WTC11 (cell line): ENCODE measurements at regions not wholly inside any gene's neighbourhood (a gene's known extent, or its start where the extent isn't known, plus 50 kb on each side); places are given as distances from the start of the nearest gene placed in this dataset.

Experiments used
- ATAC-seq: fragments of 200-7000 bp; cut with Tn5 transposase; 2 replicates; pipeline ENCODE4 v1.10.0; 2021; ENCODE audit warnings: mild to moderate bottlenecking, moderate library complexity
- CTCF ChIA-PET: fragments of 300-600 bp; sonication (Branson Sonifier 250); formaldehyde crosslinking; loops from one replicate; lab custom pipeline; 2021; ENCODE audit warnings: antibody characterized with exemption; lab: Charles Lee
- POLR2A ChIA-PET: fragments of 350-600 bp; sonication (Branson Sonifier 250); formaldehyde crosslinking; loops from one replicate; lab custom pipeline; 2021; ENCODE audit warnings: antibody characterized with exemption; lab: Charles Lee
- DNase-seq: peaks from one replicate; pipeline ENCODE4 v3.0.0; 2021; ENCODE audit warnings: low spot score
- H3K27ac Mint-ChIP-seq: 2 replicates; pipeline ENCODE4 v1.8.0; 2021; ENCODE audit warnings: mixed read lengths
- H3K27me3 Mint-ChIP-seq: 2 replicates; pipeline ENCODE4 v1.8.0; 2021; ENCODE audit warnings: low read depth, mild to moderate bottlenecking, moderate library complexity, mixed read lengths
- H3K36me3 Mint-ChIP-seq: 2 replicates; pipeline ENCODE4 v1.8.0; 2021; ENCODE audit warnings: mixed read lengths
- H3K4me1 Mint-ChIP-seq: 2 replicates; pipeline ENCODE4 v1.8.0; 2022; ENCODE audit warnings: mixed read lengths
- H3K4me3 Mint-ChIP-seq: 2 replicates; pipeline ENCODE4 v1.8.0; 2021; ENCODE audit warnings: mild to moderate bottlenecking, moderate library complexity, mixed read lengths
- H3K9me3 Mint-ChIP-seq: 2 replicates; pipeline ENCODE4 v1.8.0; 2021; ENCODE audit warnings: mixed read lengths
- ATF1 ChIP-seq: sonication (generic); formaldehyde crosslinking; IDR thresholded peaks from 2 replicates; pipeline ENCODE4 v1.8.1; 2023; ENCODE audit warnings: mild to moderate bottlenecking, moderate library complexity, missing genetic modification reagents
- FOXP1 ChIP-seq: sonication (generic); formaldehyde crosslinking; IDR thresholded peaks from 2 replicates; pipeline ENCODE4 v1.8.0; 2022; ENCODE audit warnings: missing genetic modification reagents, mild to moderate bottlenecking, moderate library complexity, borderline replicate concordance
- GTF2I ChIP-seq: fragments of 250-450 bp; sonication (Bioruptor Pico); conservative IDR thresholded peaks from 2 replicates; pipeline ENCODE4 v1.4.0; 2021; ENCODE audit warnings: mild to moderate bottlenecking
- PRRX2 ChIP-seq: fragments of 250-450 bp; sonication (Bioruptor Pico); IDR thresholded peaks from 2 replicates; pipeline ENCODE4 v1.8.0; 2021; ENCODE audit warnings: mild to moderate bottlenecking
- SMAD4 ChIP-seq: sonication (generic); formaldehyde crosslinking; IDR thresholded peaks from 2 replicates; pipeline ENCODE4 v1.8.0; 2022; ENCODE audit warnings: mild to moderate bottlenecking, missing genetic modification reagents
- TP53 ChIP-seq: sonication (generic); formaldehyde crosslinking; IDR thresholded peaks from 2 replicates; pipeline ENCODE4 v1.8.1; 2023; ENCODE audit warnings: mild to moderate bottlenecking, missing genetic modification reagents
- ZBTB21 ChIP-seq: sonication (generic); formaldehyde crosslinking; IDR thresholded peaks from 2 replicates; pipeline ENCODE4 v1.8.1; 2023; ENCODE audit warnings: mild to moderate bottlenecking, missing genetic modification reagents, borderline replicate concordance
- ZNF416 ChIP-seq: fragments of 250-450 bp; sonication (Bioruptor Pico); IDR thresholded peaks from 2 replicates; pipeline ENCODE4 v1.9.0; 2021; ENCODE audit warnings: mild to moderate bottlenecking, inconsistent platforms
- ZNF423 ChIP-seq: fragments of 250-450 bp; sonication (Bioruptor Pico); IDR thresholded peaks from 2 replicates; pipeline ENCODE4 v2.1.2; 2022; ENCODE audit warnings: mild to moderate bottlenecking, moderate library complexity
- TF ChIP-seq, protein P1 (sequence below): sonication (generic); formaldehyde crosslinking; IDR thresholded peaks from 2 replicates; pipeline ENCODE4 v1.8.0; 2023; ENCODE audit warnings: mild to moderate bottlenecking, missing genetic modification reagents
- TF ChIP-seq, protein P2 (sequence below): sonication (generic); formaldehyde crosslinking; conservative IDR thresholded peaks from 2 replicates; pipeline ENCODE4 v1.8.1; 2023; ENCODE audit warnings: mild to moderate bottlenecking, low read depth, missing genetic modification reagents, moderate library complexity
- TF ChIP-seq, protein P3 (sequence below): fragments of 250-450 bp; sonication (Bioruptor Pico); IDR thresholded peaks from 2 replicates; pipeline ENCODE4 v1.9.0; 2021; ENCODE audit warnings: moderate library complexity, mild to moderate bottlenecking, inconsistent platforms, borderline replicate concordance
- TF ChIP-seq, protein P4 (sequence below): sonication (generic); formaldehyde crosslinking; IDR thresholded peaks from 2 replicates; pipeline ENCODE4 v1.8.1; 2023; ENCODE audit warnings: mild to moderate bottlenecking, missing genetic modification reagents, moderate library complexity
- TF ChIP-seq, protein P5 (sequence below): fragments of 250-450 bp; sonication (Bioruptor Pico); IDR thresholded peaks from 2 replicates; pipeline ENCODE4 v1.9.0; 2021; ENCODE audit warnings: mild to moderate bottlenecking, borderline replicate concordance
- TF ChIP-seq, protein P6 (sequence below): sonication (generic); formaldehyde crosslinking; IDR thresholded peaks from 2 replicates; pipeline ENCODE4 v1.8.0; 2022; ENCODE audit warnings: mild to moderate bottlenecking, missing genetic modification reagents
- TF ChIP-seq, protein P7 (sequence below): sonication (generic); formaldehyde crosslinking; IDR thresholded peaks from 2 replicates; pipeline ENCODE4 v1.8.1; 2022; ENCODE audit warnings: missing genetic modification reagents, borderline replicate concordance

DNA sequence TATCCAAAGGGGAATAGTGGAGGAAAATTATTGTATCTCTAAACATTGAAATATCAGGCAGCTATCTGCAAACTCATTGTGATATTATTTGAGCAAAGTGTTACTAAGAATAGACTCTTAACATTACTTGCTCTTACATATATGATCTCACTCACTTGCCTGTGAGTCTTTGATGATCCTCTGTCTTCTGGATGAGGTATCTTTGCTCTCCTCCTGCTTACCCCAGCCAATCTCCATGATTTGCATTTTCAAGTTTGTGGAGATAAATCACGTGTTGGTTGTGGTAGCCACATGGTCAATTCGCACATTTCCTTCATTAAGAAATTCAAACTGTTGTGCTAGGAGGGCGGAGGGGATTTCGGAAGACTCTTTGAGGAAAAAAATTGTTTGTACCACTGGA, 169.9 kb upstream of the S100G start (continued):
- TF ChIP-seq, protein P1, sequence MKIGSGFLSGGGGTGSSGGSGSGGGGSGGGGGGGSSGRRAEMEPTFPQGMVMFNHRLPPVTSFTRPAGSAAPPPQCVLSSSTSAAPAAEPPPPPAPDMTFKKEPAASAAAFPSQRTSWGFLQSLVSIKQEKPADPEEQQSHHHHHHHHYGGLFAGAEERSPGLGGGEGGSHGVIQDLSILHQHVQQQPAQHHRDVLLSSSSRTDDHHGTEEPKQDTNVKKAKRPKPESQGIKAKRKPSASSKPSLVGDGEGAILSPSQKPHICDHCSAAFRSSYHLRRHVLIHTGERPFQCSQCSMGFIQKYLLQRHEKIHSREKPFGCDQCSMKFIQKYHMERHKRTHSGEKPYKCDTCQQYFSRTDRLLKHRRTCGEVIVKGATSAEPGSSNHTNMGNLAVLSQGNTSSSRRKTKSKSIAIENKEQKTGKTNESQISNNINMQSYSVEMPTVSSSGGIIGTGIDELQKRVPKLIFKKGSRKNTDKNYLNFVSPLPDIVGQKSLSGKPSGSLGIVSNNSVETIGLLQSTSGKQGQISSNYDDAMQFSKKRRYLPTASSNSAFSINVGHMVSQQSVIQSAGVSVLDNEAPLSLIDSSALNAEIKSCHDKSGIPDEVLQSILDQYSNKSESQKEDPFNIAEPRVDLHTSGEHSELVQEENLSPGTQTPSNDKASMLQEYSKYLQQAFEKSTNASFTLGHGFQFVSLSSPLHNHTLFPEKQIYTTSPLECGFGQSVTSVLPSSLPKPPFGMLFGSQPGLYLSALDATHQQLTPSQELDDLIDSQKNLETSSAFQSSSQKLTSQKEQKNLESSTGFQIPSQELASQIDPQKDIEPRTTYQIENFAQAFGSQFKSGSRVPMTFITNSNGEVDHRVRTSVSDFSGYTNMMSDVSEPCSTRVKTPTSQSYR: no peak

DNA sequence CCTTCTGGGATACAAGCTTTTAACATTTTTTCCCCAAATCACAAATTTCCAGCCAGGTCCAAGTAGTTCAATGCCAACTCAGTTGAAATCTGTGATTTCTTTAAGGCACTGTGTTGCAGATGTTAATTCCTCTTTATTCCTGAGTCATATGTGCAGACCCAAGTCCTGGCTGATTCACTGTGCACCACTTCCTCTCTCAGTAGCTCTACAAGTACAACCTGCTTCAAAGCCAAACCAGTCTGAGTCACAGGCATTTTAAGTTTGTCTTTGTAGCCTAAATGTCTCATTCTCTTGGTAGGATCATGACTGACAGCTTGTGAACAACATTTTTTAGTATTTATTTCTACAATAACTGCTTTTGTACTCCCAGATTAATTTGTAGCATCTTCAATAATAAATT, 165.6 kb upstream of the S100G start:
- no peak overlapping the region for H3K27ac Mint-ChIP-seq
- ChIA-PET POLR2A (no interaction called here), CTCF (interaction anchor here (0.6 kb wide), 1 partner anchor 201 kb away, joined by 4 read pairs; no protein-coding TSS in a partner anchor)
- no peak overlapping the region for H3K4me3 Mint-ChIP-seq
- peaks cover 7% of the 10 kb centered on the region; the same call in 1 of the 2 replicates for H3K36me3 Mint-ChIP-seq
- peaks cover 48% of the 10 kb centered on the region for H3K4me1 Mint-ChIP-seq
- ATAC-seq (no peak), DNase-seq (no peak)
- no peaks in the 10 kb centered on the region for H3K27me3 Mint-ChIP-seq
- peaks cover 18% of the 10 kb centered on the region for H3K9me3 Mint-ChIP-seq
- TF ChIP-seq PRRX2: no peak
- TF ChIP-seq, protein P2, sequence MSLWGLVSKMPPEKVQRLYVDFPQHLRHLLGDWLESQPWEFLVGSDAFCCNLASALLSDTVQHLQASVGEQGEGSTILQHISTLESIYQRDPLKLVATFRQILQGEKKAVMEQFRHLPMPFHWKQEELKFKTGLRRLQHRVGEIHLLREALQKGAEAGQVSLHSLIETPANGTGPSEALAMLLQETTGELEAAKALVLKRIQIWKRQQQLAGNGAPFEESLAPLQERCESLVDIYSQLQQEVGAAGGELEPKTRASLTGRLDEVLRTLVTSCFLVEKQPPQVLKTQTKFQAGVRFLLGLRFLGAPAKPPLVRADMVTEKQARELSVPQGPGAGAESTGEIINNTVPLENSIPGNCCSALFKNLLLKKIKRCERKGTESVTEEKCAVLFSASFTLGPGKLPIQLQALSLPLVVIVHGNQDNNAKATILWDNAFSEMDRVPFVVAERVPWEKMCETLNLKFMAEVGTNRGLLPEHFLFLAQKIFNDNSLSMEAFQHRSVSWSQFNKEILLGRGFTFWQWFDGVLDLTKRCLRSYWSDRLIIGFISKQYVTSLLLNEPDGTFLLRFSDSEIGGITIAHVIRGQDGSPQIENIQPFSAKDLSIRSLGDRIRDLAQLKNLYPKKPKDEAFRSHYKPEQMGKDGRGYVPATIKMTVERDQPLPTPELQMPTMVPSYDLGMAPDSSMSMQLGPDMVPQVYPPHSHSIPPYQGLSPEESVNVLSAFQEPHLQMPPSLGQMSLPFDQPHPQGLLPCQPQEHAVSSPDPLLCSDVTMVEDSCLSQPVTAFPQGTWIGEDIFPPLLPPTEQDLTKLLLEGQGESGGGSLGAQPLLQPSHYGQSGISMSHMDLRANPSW (CRISPR knock-in tag): no peak
- TF ChIP-seq, protein P3, sequence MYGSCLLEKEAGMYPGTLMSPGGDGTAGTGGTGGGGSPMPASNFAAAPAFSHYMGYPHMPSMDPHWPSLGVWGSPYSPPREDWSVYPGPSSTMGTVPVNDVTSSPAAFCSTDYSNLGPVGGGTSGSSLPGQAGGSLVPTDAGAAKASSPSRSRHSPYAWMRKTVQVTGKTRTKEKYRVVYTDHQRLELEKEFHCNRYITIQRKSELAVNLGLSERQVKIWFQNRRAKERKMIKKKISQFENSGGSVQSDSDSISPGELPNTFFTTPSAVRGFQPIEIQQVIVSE (CRISPR knock-in tag): no peak

DNA sequence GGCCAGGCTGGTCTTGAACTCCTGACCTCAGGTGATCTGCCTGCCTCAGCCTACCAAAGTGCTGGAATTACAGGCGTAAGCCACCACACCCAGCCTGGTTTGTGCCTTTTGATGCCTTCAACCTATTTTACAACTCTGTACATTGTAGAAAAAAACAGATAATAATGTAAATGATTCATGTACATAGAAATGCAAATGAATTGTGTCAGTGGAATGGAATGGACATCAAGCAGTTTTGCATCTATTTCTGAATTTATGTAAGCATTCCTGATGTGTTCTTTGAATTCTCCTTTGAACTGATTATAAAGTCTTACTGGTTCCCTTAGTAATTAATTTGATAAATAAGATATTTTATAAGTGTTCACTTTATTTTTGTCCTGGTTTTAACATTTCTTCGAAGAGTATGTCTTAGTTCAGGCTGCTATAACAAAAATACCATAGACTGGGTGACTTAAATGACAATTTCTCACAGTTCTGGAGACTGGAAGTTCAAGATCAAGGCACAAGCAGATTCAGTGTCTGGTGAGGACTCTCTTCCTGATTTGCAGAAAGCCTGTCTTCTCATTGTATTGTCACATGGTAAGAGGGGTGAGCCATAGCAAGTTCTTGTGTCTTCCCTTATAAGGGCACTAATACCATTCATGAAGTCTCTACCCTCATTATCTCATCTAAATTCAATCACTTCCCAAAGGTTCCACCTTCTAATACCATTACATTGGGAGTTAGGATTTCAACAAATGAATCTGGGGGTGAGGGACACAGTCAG, 162.2 kb upstream of the S100G start:
- H3K27ac Mint-ChIP-seq: no peak overlapping the region
- peaks cover 42% of the 10 kb centered on the region for H3K4me1 Mint-ChIP-seq
- TF ChIP-seq ZBTB21 (CRISPR knock-in tag) (no peak), SMAD4 (CRISPR knock-in tag) (no peak), ZNF416 (CRISPR knock-in tag) (no peak), GTF2I (no peak), FOXP1 (CRISPR knock-in tag) (no peak), ATF1 (CRISPR knock-in tag) (no peak), ZNF423 (CRISPR knock-in tag) (no peak), TP53 (CRISPR knock-in tag) (no peak)
- TF ChIP-seq, protein P4, sequence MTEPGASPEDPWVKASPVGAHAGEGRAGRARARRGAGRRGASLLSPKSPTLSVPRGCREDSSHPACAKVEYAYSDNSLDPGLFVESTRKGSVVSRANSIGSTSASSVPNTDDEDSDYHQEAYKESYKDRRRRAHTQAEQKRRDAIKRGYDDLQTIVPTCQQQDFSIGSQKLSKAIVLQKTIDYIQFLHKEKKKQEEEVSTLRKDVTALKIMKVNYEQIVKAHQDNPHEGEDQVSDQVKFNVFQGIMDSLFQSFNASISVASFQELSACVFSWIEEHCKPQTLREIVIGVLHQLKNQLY (CRISPR knock-in tag): no peak
- TF ChIP-seq, protein P5, sequence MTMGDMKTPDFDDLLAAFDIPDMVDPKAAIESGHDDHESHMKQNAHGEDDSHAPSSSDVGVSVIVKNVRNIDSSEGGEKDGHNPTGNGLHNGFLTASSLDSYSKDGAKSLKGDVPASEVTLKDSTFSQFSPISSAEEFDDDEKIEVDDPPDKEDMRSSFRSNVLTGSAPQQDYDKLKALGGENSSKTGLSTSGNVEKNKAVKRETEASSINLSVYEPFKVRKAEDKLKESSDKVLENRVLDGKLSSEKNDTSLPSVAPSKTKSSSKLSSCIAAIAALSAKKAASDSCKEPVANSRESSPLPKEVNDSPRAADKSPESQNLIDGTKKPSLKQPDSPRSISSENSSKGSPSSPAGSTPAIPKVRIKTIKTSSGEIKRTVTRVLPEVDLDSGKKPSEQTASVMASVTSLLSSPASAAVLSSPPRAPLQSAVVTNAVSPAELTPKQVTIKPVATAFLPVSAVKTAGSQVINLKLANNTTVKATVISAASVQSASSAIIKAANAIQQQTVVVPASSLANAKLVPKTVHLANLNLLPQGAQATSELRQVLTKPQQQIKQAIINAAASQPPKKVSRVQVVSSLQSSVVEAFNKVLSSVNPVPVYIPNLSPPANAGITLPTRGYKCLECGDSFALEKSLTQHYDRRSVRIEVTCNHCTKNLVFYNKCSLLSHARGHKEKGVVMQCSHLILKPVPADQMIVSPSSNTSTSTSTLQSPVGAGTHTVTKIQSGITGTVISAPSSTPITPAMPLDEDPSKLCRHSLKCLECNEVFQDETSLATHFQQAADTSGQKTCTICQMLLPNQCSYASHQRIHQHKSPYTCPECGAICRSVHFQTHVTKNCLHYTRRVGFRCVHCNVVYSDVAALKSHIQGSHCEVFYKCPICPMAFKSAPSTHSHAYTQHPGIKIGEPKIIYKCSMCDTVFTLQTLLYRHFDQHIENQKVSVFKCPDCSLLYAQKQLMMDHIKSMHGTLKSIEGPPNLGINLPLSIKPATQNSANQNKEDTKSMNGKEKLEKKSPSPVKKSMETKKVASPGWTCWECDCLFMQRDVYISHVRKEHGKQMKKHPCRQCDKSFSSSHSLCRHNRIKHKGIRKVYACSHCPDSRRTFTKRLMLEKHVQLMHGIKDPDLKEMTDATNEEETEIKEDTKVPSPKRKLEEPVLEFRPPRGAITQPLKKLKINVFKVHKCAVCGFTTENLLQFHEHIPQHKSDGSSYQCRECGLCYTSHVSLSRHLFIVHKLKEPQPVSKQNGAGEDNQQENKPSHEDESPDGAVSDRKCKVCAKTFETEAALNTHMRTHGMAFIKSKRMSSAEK (CRISPR knock-in tag): no peak
- TF ChIP-seq, protein P6, sequence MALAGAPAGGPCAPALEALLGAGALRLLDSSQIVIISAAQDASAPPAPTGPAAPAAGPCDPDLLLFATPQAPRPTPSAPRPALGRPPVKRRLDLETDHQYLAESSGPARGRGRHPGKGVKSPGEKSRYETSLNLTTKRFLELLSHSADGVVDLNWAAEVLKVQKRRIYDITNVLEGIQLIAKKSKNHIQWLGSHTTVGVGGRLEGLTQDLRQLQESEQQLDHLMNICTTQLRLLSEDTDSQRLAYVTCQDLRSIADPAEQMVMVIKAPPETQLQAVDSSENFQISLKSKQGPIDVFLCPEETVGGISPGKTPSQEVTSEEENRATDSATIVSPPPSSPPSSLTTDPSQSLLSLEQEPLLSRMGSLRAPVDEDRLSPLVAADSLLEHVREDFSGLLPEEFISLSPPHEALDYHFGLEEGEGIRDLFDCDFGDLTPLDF (CRISPR knock-in tag): no peak
- TF ChIP-seq, protein P7, sequence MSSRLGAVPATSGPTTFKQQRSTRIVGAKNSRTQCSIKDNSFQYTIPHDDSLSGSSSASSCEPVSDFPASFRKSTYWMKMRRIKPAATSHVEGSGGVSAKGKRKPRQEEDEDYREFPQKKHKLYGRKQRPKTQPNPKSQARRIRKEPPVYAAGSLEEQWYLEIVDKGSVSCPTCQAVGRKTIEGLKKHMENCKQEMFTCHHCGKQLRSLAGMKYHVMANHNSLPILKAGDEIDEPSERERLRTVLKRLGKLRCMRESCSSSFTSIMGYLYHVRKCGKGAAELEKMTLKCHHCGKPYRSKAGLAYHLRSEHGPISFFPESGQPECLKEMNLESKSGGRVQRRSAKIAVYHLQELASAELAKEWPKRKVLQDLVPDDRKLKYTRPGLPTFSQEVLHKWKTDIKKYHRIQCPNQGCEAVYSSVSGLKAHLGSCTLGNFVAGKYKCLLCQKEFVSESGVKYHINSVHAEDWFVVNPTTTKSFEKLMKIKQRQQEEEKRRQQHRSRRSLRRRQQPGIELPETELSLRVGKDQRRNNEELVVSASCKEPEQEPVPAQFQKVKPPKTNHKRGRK: no peak

More for the DNA sequence above, 162.2 kb upstream of the S100G start:
- Mint-ChIP-seq H3K9me3 (peaks cover 14% of the 10 kb centered on the region), H3K27me3 (no peaks in the 10 kb centered on the region; the same call in 1 of the 2 replicates), H3K4me3 (no peak overlapping the region), H3K36me3 (peaks cover 7% of the 10 kb centered on the region; the same call in 1 of the 2 replicates)
- DNase-seq (no peak), ATAC-seq (no peak)
- ChIA-PET CTCF (no interaction called here), POLR2A (no interaction called here)
